ENCODE measurements at regions not wholly inside any gene's neighbourhood (a gene's known extent, or its start where the extent isn't known, plus 50 kb on each side); places are given as distances from the start of the nearest gene placed in this dataset.

- in situ Hi-C loops (cut with HindIII; ENCODE audit: low sequenced_read_pairs): loop anchor here (5.0 kb wide), 1 partner anchor 64 kb away; no protein-coding TSS in a partner anchor
- TF ChIP-seq CTCF (IDR thresholded peaks at IDR 0.05; ENCODE audit: low read depth, low read length, missing control alignments): no peak
- no peak overlapping the region for H3K4me3 ChIP-seq (ENCODE audit: low read depth, low read length)
- DNase-seq (ENCODE audit: low read depth): no peak
Measured at GRCh38 chr5:15266229-15266628, 233.8 kb upstream of the FBXL7 start.

- no peak for TF ChIP-seq CTCF (IDR thresholded peaks at IDR 0.05; ENCODE audit: low read depth, low read length, missing control alignments)
Measured at GRCh38 chr5:15263942-15264341, 236.0 kb upstream of the FBXL7 start.

GRCh38 chr5:15263406-15263805, 236.6 kb upstream of the FBXL7 start:
- no peak for TF ChIP-seq CTCF (IDR thresholded peaks at IDR 0.05; ENCODE audit: low read depth, low read length, missing control alignments)
- in situ Hi-C loops (cut with HindIII; ENCODE audit: low sequenced_read_pairs): no loop called here
- DNase-seq (ENCODE audit: low read depth): no peak
- H3K4me3 ChIP-seq (ENCODE audit: low read depth, low read length): no peak overlapping the region

More at GRCh38 chr5:15263942-15264341, 236.0 kb upstream of the FBXL7 start:
- in situ Hi-C loops (cut with HindIII; ENCODE audit: low sequenced_read_pairs): no loop called here
- DNase-seq (ENCODE audit: low read depth): no peak
- H3K4me3 ChIP-seq (ENCODE audit: low read depth, low read length): no peak overlapping the region

GRCh38 chr5:15261269-15261995, 238.5 kb upstream of the FBXL7 start:
- no peak for DNase-seq (ENCODE audit: low read depth)
- no peak for TF ChIP-seq CTCF (IDR thresholded peaks at IDR 0.05; ENCODE audit: low read depth, low read length, missing control alignments)
- in situ Hi-C loops (cut with HindIII; ENCODE audit: low sequenced_read_pairs): no loop called here
- H3K4me3 ChIP-seq (ENCODE audit: low read depth, low read length): no peak overlapping the region

- H3K4me3 ChIP-seq (ENCODE audit: low read depth, low read length): no peak overlapping the region
- no peak for TF ChIP-seq CTCF (IDR thresholded peaks at IDR 0.05; ENCODE audit: low read depth, low read length, missing control alignments)
- in situ Hi-C loops (cut with HindIII; ENCODE audit: low sequenced_read_pairs): no loop called here
- no peak for DNase-seq (ENCODE audit: low read depth)
Measured at GRCh38 chr5:15260356-15261268, 239.4 kb upstream of the FBXL7 start.

- no peak for DNase-seq (ENCODE audit: low read depth)
- no peak for TF ChIP-seq CTCF (IDR thresholded peaks at IDR 0.05; ENCODE audit: low read depth, low read length, missing control alignments)
- in situ Hi-C loops (cut with HindIII; ENCODE audit: low sequenced_read_pairs): no loop called here
Measured at GRCh38 chr5:15256485-15256884, 243.5 kb upstream of the FBXL7 start.

More at GRCh38 chr5:15256485-15256884, 243.5 kb upstream of the FBXL7 start:
- no peak overlapping the region for H3K4me3 ChIP-seq (ENCODE audit: low read depth, low read length)
